HT1080 (cell line): ENCODE measurements at regions not wholly inside any gene's neighbourhood (a gene's known extent, or its start where the extent isn't known, plus 50 kb on each side); places are given as distances from the start of the nearest gene placed in this dataset.
"Not testable (repeated sequence)": the region's sequence is repeated elsewhere in the genome, so short reads cannot be mapped to it uniquely, and the experiment has no call there.

Source experiments
- DNase-seq: peaks from one replicate; pipeline ENCODE4 v3.0.0-alpha.2; 2015; ENCODE audit warnings: low read depth

DNA sequence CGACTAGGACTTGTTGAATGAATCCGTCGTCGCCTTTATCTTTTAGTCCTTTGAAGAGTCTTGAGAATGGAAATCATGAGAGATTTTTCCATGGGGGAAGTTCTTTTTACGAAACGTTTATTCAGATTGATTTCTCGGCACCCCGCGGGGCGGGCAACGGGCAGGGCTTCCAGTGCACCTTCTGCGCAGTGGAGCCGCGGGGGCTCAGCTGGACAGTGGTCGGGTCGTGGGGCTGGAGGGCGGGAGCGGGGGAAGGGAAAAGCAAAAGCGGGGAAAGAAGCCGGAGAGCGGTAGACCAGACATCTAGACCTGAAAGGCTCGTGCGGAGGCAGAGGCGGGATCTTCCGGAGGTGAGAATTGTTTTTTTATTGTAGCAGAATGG lies 103.0 kb downstream of the NBPF11 start:
- not testable (repeated sequence) for DNase-seq

DNA sequence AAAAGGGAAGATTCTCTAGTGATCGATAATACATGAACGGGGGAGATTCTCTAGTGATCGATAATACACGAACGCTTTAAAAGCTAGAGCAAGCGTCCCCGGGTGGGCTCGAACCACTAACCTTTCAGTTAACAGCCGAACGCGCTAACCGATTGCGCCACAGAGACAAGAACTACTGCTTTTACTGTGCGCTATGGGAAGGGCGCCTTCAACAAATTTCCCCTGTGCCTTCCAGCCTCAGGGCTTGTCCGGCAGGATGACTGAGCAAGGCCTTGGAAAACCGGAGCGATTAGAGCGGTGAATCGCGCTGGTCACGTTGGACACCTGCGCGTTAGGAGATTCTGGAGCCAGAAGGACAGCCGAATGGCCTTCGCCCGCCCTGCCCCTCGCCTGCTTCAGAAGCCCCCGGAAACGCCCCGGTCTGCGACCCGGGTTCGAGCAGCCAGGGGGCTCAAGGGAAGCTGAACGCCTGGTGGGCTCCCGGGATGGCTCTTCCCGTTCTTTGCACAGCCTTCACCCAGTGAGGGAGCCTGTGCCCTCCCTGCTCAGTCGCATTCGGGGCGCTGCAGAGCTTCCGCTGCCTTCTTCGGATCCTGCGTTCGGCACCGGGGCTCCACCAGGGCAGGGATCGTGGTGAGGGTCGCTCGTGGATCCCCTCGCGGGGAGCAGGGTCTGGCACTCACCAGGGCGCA lies 103.5 kb downstream of the NBPF11 start:
- DNase-seq: peak; percentile 49

DNA sequence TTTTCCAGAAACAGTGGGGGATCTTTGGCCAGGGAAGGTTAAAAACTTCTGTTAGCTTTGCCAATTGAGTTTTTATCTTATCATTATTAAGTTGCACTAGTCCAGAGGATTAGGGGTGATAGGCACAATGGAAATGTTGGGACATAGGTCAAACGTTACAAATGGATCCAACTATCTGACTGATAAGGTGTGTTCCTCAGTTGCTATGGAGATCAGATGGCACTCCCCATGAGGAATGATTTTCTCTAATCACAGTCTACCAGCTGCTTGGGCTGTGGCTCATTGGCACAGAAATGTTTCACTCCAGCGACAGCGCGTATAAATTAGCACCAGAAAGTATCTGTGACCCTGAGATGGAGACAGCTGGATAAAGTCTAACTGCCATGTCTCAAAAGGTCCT lies 106.2 kb downstream of the NBPF11 start:
- not testable (repeated sequence) for DNase-seq

DNA sequence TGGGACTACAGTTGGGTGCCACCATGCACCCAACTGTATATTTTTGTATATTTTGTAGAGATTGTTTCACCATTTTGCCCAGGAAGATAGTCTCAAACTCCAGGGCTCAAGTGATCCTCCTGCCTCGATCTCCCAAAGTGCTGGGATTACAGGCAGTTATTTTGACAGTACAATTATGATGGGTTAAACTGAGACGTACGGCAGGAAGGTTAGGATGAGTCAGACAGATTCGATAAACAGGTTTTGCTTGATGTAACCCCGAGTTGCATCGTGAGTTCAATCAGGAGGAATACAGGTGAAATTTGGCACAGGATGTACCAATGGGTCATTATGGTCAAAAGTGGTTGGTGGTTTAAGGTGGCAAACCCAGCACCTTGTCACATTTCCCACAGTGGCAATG lies 107.6 kb downstream of the NBPF11 start:
- not testable (repeated sequence) for DNase-seq
